ENCODE measurements at regions not wholly inside any gene's neighbourhood (a gene's known extent, or its start where the extent isn't known, plus 50 kb on each side); places are given as distances from the start of the nearest gene placed in this dataset.

GRCh38 chr6:133629970-133630369 is 258.9 kb upstream of the TCF21 start:
- H3K27me3 ChIP-seq (ENCODE audit: control insufficient read depth, insufficient read depth, low read length, poor library complexity, severe bottlenecking), result no peaks in the 10 kb centered on the region
- no peaks in the 10 kb centered on the region for H3K9me3 ChIP-seq (ENCODE audit: control insufficient read depth, low read length)
- H3K36me3 ChIP-seq (ENCODE audit: control insufficient read depth, insufficient read depth, low read length), result no peaks in the 10 kb centered on the region
- H3K27ac ChIP-seq (ENCODE audit: insufficient read depth, low read depth, low read length, poor library complexity, severe bottlenecking), result no peak overlapping the region
- H3K4me1 ChIP-seq (ENCODE audit: control insufficient read depth, insufficient read depth, low read length), result no peaks in the 10 kb centered on the region
- no peak overlapping the region for H3K4me3 ChIP-seq (ENCODE audit: insufficient read depth, low read depth, low read length)

GRCh38 chr6:133630651-133631050 is 258.3 kb upstream of the TCF21 start:
- WGBS, 2 experiments, result 86 to 95% methylated on average over 2 of the region's 2 CpGs
- H3K27ac ChIP-seq (ENCODE audit: insufficient read depth, low read depth, low read length, poor library complexity, severe bottlenecking), result no peak overlapping the region
- H3K27me3 ChIP-seq (ENCODE audit: control insufficient read depth, insufficient read depth, low read length, poor library complexity, severe bottlenecking), result no peaks in the 10 kb centered on the region
- H3K36me3 ChIP-seq (ENCODE audit: control insufficient read depth, insufficient read depth, low read length), result no peaks in the 10 kb centered on the region
- H3K9me3 ChIP-seq (ENCODE audit: control insufficient read depth, low read length), result no peaks in the 10 kb centered on the region
- no peaks in the 10 kb centered on the region for H3K4me1 ChIP-seq (ENCODE audit: control insufficient read depth, insufficient read depth, low read length)
- H3K4me3 ChIP-seq (ENCODE audit: insufficient read depth, low read depth, low read length), result no peak overlapping the region

GRCh38 chr6:133631421-133631820 is 257.5 kb upstream of the TCF21 start:
- no peaks in the 10 kb centered on the region for H3K36me3 ChIP-seq (ENCODE audit: control insufficient read depth, insufficient read depth, low read length)
- WGBS, 2 experiments, result 89 to 95% methylated on average over 1 of the region's 1 CpG
- no peaks in the 10 kb centered on the region for H3K27me3 ChIP-seq (ENCODE audit: control insufficient read depth, insufficient read depth, low read length, poor library complexity, severe bottlenecking)
- H3K9me3 ChIP-seq (ENCODE audit: control insufficient read depth, low read length), result no peaks in the 10 kb centered on the region
- H3K4me3 ChIP-seq (ENCODE audit: insufficient read depth, low read depth, low read length), result no peak overlapping the region
- no peaks in the 10 kb centered on the region for H3K4me1 ChIP-seq (ENCODE audit: control insufficient read depth, insufficient read depth, low read length)
- H3K27ac ChIP-seq (ENCODE audit: insufficient read depth, low read depth, low read length, poor library complexity, severe bottlenecking), result no peak overlapping the region

- Histone ChIP-seq H3K27ac (ENCODE audit: insufficient read depth, low read depth, low read length, poor library complexity, severe bottlenecking) (no peak overlapping the region), H3K9me3 (ENCODE audit: control insufficient read depth, low read length) (no peaks in the 10 kb centered on the region), H3K4me1 (ENCODE audit: control insufficient read depth, insufficient read depth, low read length) (no peaks in the 10 kb centered on the region), H3K27me3 (ENCODE audit: control insufficient read depth, insufficient read depth, low read length, poor library complexity, severe bottlenecking) (no peaks in the 10 kb centered on the region), H3K4me3 (ENCODE audit: insufficient read depth, low read depth, low read length) (no peak overlapping the region), H3K36me3 (ENCODE audit: control insufficient read depth, insufficient read depth, low read length) (no peaks in the 10 kb centered on the region)
- WGBS, 2 experiments, result 86 to 93% methylated on average over 2 of the region's 2 CpGs
Observed at GRCh38 chr6:133632206-133632605, 256.7 kb upstream of the TCF21 start.

GRCh38 chr6:133632906-133633305 is 256.0 kb upstream of the TCF21 start:
- Histone ChIP-seq H3K27me3 (ENCODE audit: control insufficient read depth, insufficient read depth, low read length, poor library complexity, severe bottlenecking) (no peaks in the 10 kb centered on the region), H3K27ac (ENCODE audit: insufficient read depth, low read depth, low read length, poor library complexity, severe bottlenecking) (no peak overlapping the region), H3K4me1 (ENCODE audit: control insufficient read depth, insufficient read depth, low read length) (no peaks in the 10 kb centered on the region), H3K36me3 (ENCODE audit: control insufficient read depth, insufficient read depth, low read length) (no peaks in the 10 kb centered on the region), H3K9me3 (ENCODE audit: control insufficient read depth, low read length) (no peaks in the 10 kb centered on the region), H3K4me3 (ENCODE audit: insufficient read depth, low read depth, low read length) (no peak overlapping the region)
- WGBS, 2 experiments, result 91 to 96% methylated on average over 2 of the region's 2 CpGs

GRCh38 chr6:133634474-133634873 is 254.4 kb upstream of the TCF21 start:
- no peaks in the 10 kb centered on the region for H3K9me3 ChIP-seq (ENCODE audit: control insufficient read depth, low read length)
- WGBS, 2 experiments, result 90 to 94% methylated on average over 3 of the region's 3 CpGs
- H3K4me3 ChIP-seq (ENCODE audit: insufficient read depth, low read depth, low read length), result no peak overlapping the region
- no peak overlapping the region for H3K27ac ChIP-seq (ENCODE audit: insufficient read depth, low read depth, low read length, poor library complexity, severe bottlenecking)
- no peaks in the 10 kb centered on the region for H3K27me3 ChIP-seq (ENCODE audit: control insufficient read depth, insufficient read depth, low read length, poor library complexity, severe bottlenecking)
- H3K4me1 ChIP-seq (ENCODE audit: control insufficient read depth, insufficient read depth, low read length), result no peaks in the 10 kb centered on the region
- H3K36me3 ChIP-seq (ENCODE audit: control insufficient read depth, insufficient read depth, low read length), result no peaks in the 10 kb centered on the region

- Histone ChIP-seq H3K4me3 (ENCODE audit: insufficient read depth, low read depth, low read length) (no peak overlapping the region), H3K27ac (ENCODE audit: insufficient read depth, low read depth, low read length, poor library complexity, severe bottlenecking) (no peak overlapping the region), H3K4me1 (ENCODE audit: control insufficient read depth, insufficient read depth, low read length) (no peaks in the 10 kb centered on the region), H3K27me3 (ENCODE audit: control insufficient read depth, insufficient read depth, low read length, poor library complexity, severe bottlenecking) (no peaks in the 10 kb centered on the region), H3K9me3 (ENCODE audit: control insufficient read depth, low read length) (no peaks in the 10 kb centered on the region), H3K36me3 (ENCODE audit: control insufficient read depth, insufficient read depth, low read length) (no peaks in the 10 kb centered on the region)
- WGBS, 2 experiments, result 93 to 98% methylated on average over 2 of the region's 2 CpGs
Observed at GRCh38 chr6:133635447-133635846, 253.5 kb upstream of the TCF21 start.

- no peaks in the 10 kb centered on the region for H3K4me1 ChIP-seq (ENCODE audit: control insufficient read depth, insufficient read depth, low read length)
- H3K9me3 ChIP-seq (ENCODE audit: control insufficient read depth, low read length), result no peaks in the 10 kb centered on the region
- H3K4me3 ChIP-seq (ENCODE audit: insufficient read depth, low read depth, low read length), result no peak overlapping the region
- WGBS, 2 experiments, result 92 to 94% methylated on average over 1 of the region's 2 CpGs
- H3K36me3 ChIP-seq (ENCODE audit: control insufficient read depth, insufficient read depth, low read length), result no peaks in the 10 kb centered on the region
- no peaks in the 10 kb centered on the region for H3K27me3 ChIP-seq (ENCODE audit: control insufficient read depth, insufficient read depth, low read length, poor library complexity, severe bottlenecking)
- H3K27ac ChIP-seq (ENCODE audit: insufficient read depth, low read depth, low read length, poor library complexity, severe bottlenecking), result no peak overlapping the region
Observed at GRCh38 chr6:133637436-133637835, 251.5 kb upstream of the TCF21 start.

GRCh38 chr6:133637874-133638273 is 251.0 kb upstream of the TCF21 start:
- Histone ChIP-seq H3K4me3 (ENCODE audit: insufficient read depth, low read depth, low read length) (no peak overlapping the region), H3K27me3 (ENCODE audit: control insufficient read depth, insufficient read depth, low read length, poor library complexity, severe bottlenecking) (no peaks in the 10 kb centered on the region)

GRCh38 chr6:133641104-133641503 is 247.8 kb upstream of the TCF21 start:
- 93 to 98% methylated on average over 3 to 4 of the region's 5 CpGs for WGBS, 2 experiments
- H3K36me3 ChIP-seq (ENCODE audit: control insufficient read depth, insufficient read depth, low read length), result no peaks in the 10 kb centered on the region
- no peaks in the 10 kb centered on the region for H3K4me1 ChIP-seq (ENCODE audit: control insufficient read depth, insufficient read depth, low read length)
- no peak overlapping the region for H3K4me3 ChIP-seq (ENCODE audit: insufficient read depth, low read depth, low read length)
- H3K27me3 ChIP-seq (ENCODE audit: control insufficient read depth, insufficient read depth, low read length, poor library complexity, severe bottlenecking), result no peaks in the 10 kb centered on the region
- no peaks in the 10 kb centered on the region for H3K9me3 ChIP-seq (ENCODE audit: control insufficient read depth, low read length)
- no peak overlapping the region for H3K27ac ChIP-seq (ENCODE audit: insufficient read depth, low read depth, low read length, poor library complexity, severe bottlenecking)

More at GRCh38 chr6:133637874-133638273, 251.0 kb upstream of the TCF21 start:
- 82 to 85% methylated on average over 6 of the region's 6 CpGs for WGBS, 2 experiments
- H3K4me1 ChIP-seq (ENCODE audit: control insufficient read depth, insufficient read depth, low read length), result no peaks in the 10 kb centered on the region
- H3K9me3 ChIP-seq (ENCODE audit: control insufficient read depth, low read length), result no peaks in the 10 kb centered on the region
- no peaks in the 10 kb centered on the region for H3K36me3 ChIP-seq (ENCODE audit: control insufficient read depth, insufficient read depth, low read length)
- no peak overlapping the region for H3K27ac ChIP-seq (ENCODE audit: insufficient read depth, low read depth, low read length, poor library complexity, severe bottlenecking)

- H3K4me1 ChIP-seq (ENCODE audit: control insufficient read depth, insufficient read depth, low read length), result no peaks in the 10 kb centered on the region
- no peaks in the 10 kb centered on the region for H3K27me3 ChIP-seq (ENCODE audit: control insufficient read depth, insufficient read depth, low read length, poor library complexity, severe bottlenecking)
- WGBS, 2 experiments, result 94 to 96% methylated on average over 3 of the region's 4 CpGs
- H3K4me3 ChIP-seq (ENCODE audit: insufficient read depth, low read depth, low read length), result no peak overlapping the region
- H3K36me3 ChIP-seq (ENCODE audit: control insufficient read depth, insufficient read depth, low read length), result no peaks in the 10 kb centered on the region
- no peak overlapping the region for H3K27ac ChIP-seq (ENCODE audit: insufficient read depth, low read depth, low read length, poor library complexity, severe bottlenecking)
- no peaks in the 10 kb centered on the region for H3K9me3 ChIP-seq (ENCODE audit: control insufficient read depth, low read length)
Observed at GRCh38 chr6:133644548-133644891, 244.4 kb upstream of the TCF21 start.
